SK-N-MC (cell line): ENCODE measurements at regions not wholly inside any gene's neighbourhood (a gene's known extent, or its start where the extent isn't known, plus 50 kb on each side); places are given as distances from the start of the nearest gene placed in this dataset.

ENCODE experiments used
- DNase-seq: peaks from one replicate; pipeline ENCODE4 v3.0.0-alpha.2; 2011; ENCODE audit warnings: low read depth, low spot score
- H3K27ac ChIP-seq: fragments of 200-600 bp; sonication (generic); 2 replicates; pipeline ENCODE4 v1.5.1; 2016; ENCODE audit warnings: mixed run types
- H3K36me3 ChIP-seq: fragments of 200-600 bp; sonication (generic); 2 replicates; pipeline ENCODE4 v1.6.1; 2017; ENCODE audit warnings: antibody characterized with exemption, low read length, mixed read lengths; ENCODE audit not compliant: insufficient read depth
- H3K4me3 ChIP-seq: fragments of 200-600 bp; sonication (generic); 2 replicates; pipeline ENCODE4 v1.5.1; 2016
- H3K9ac ChIP-seq: fragments of 200-600 bp; sonication (generic); 2 replicates; pipeline ENCODE4 v1.8.0; 2017; ENCODE audit warnings: mixed run types, mixed read lengths; ENCODE audit not compliant: insufficient read length
- H3K9me3 ChIP-seq: fragments of 200-600 bp; sonication (generic); 2 replicates; pipeline ENCODE4 v1.6.1; 2017; ENCODE audit warnings: low read depth, mild to moderate bottlenecking, antibody characterized with exemption, low read length, moderate library complexity, mixed read lengths
- EZH2 ChIP-seq: fragments of 200-600 bp; sonication (generic); IDR thresholded peaks from one replicate; pipeline ENCODE4 v1.6.1; 2017; ENCODE audit warnings: antibody characterized with exemption
- FOXP2 ChIP-seq: optimal IDR thresholded peaks from 2 replicates; pipeline ENCODE3; 2011; ENCODE audit warnings: mild to moderate bottlenecking, moderate library complexity; ENCODE audit not compliant: insufficient read depth; ENCODE audit errors: extremely low read length, control extremely low read depth
- POLR2AphosphoS5 ChIP-seq: IDR thresholded peaks from 2 replicates; pipeline ENCODE4 v1.6.1; 2012; ENCODE audit warnings: mild to moderate bottlenecking, low read depth, low read length, borderline replicate concordance

GRCh38 chr6:135129136-135129856, 51.8 kb upstream of the MYB start:
- H3K4me3 ChIP-seq, result peak overlapping the region; percentile 19; the same call in 1 of the 2 replicates
- no peaks in the 10 kb centered on the region for H3K36me3 ChIP-seq
- TF ChIP-seq POLR2AphosphoS5 (no peak), EZH2 (no peak), FOXP2 (no peak)
- DNase-seq, result peak; percentile 61
- peak overlapping the region; percentile 40; the same call in 1 of the 2 replicates for H3K27ac ChIP-seq
- H3K9ac ChIP-seq, result no peak overlapping the region
- H3K9me3 ChIP-seq, result no peaks in the 10 kb centered on the region

GRCh38 chr6:135128268-135128914, 52.7 kb upstream of the MYB start:
- no peak for DNase-seq
- Histone ChIP-seq H3K9ac (no peak overlapping the region), H3K4me3 (no peak overlapping the region), H3K9me3 (no peaks in the 10 kb centered on the region), H3K36me3 (no peaks in the 10 kb centered on the region), H3K27ac (no peak overlapping the region)
- no peak for TF ChIP-seq POLR2AphosphoS5
- TF ChIP-seq EZH2, result no peak
- no peak for TF ChIP-seq FOXP2

- Histone ChIP-seq H3K27ac (no peak overlapping the region), H3K36me3 (no peaks in the 10 kb centered on the region), H3K9ac (no peak overlapping the region), H3K9me3 (no peaks in the 10 kb centered on the region), H3K4me3 (no peak overlapping the region)
- DNase-seq, result no peak
- TF ChIP-seq FOXP2, result no peak
These were observed 54.4 kb upstream of the MYB start for GRCh38 chr6:135126729-135127128.

GRCh38 chr6:135126034-135126433, 55.1 kb upstream of the MYB start:
- Histone ChIP-seq H3K9ac (no peak overlapping the region), H3K27ac (no peak overlapping the region), H3K36me3 (no peaks in the 10 kb centered on the region), H3K4me3 (no peak overlapping the region), H3K9me3 (no peaks in the 10 kb centered on the region)
- TF ChIP-seq EZH2 (no peak), FOXP2 (no peak), POLR2AphosphoS5 (no peak)
- DNase-seq, result no peak

- Histone ChIP-seq H3K36me3 (no peaks in the 10 kb centered on the region), H3K4me3 (no peak overlapping the region), H3K9me3 (no peaks in the 10 kb centered on the region), H3K27ac (no peak overlapping the region), H3K9ac (no peak overlapping the region)
- no peak for DNase-seq
- TF ChIP-seq POLR2AphosphoS5, result no peak
- no peak for TF ChIP-seq EZH2
- no peak for TF ChIP-seq FOXP2
These were observed 59.7 kb upstream of the MYB start for GRCh38 chr6:135121434-135121833.

GRCh38 chr6:135118134-135118730, 62.9 kb upstream of the MYB start:
- Histone ChIP-seq H3K9ac (no peak overlapping the region), H3K36me3 (no peaks in the 10 kb centered on the region), H3K27ac (no peak overlapping the region), H3K4me3 (no peak overlapping the region), H3K9me3 (no peaks in the 10 kb centered on the region)
- TF ChIP-seq FOXP2, result no peak
- no peak for TF ChIP-seq EZH2
- no peak for TF ChIP-seq POLR2AphosphoS5
- DNase-seq, result no peak

GRCh38 chr6:135117413-135117968, 62.9 kb upstream of the HBS1L start:
- no peak overlapping the region for H3K9ac ChIP-seq
- no peak overlapping the region for H3K27ac ChIP-seq
- no peaks in the 10 kb centered on the region for H3K36me3 ChIP-seq
- no peak for DNase-seq
- TF ChIP-seq FOXP2 (no peak), EZH2 (no peak), POLR2AphosphoS5 (no peak)
- no peak overlapping the region for H3K4me3 ChIP-seq
- no peaks in the 10 kb centered on the region for H3K9me3 ChIP-seq

- H3K9me3 ChIP-seq, result no peaks in the 10 kb centered on the region
- no peak for DNase-seq
- H3K27ac ChIP-seq, result no peak overlapping the region
- H3K36me3 ChIP-seq, result no peaks in the 10 kb centered on the region
- H3K4me3 ChIP-seq, result no peak overlapping the region
- no peak for TF ChIP-seq FOXP2
- TF ChIP-seq EZH2, result no peak
- no peak for TF ChIP-seq POLR2AphosphoS5
- H3K9ac ChIP-seq, result no peak overlapping the region
These were observed 61.9 kb upstream of the HBS1L start for GRCh38 chr6:135116571-135116970.
